ENCODE measurements at regions not wholly inside any gene's neighbourhood (a gene's known extent, or its start where the extent isn't known, plus 50 kb on each side); places are given as distances from the start of the nearest gene placed in this dataset.

- H3K4me3 ChIP-seq: no peak overlapping the region
- no peaks in the 10 kb centered on the region for H3K27me3 ChIP-seq
- H3K27ac ChIP-seq: no peak overlapping the region
- TF ChIP-seq CTCF (IDR thresholded peaks at IDR 0.05): no peak
- DNase-seq (ENCODE audit: low spot score in 2 of 2): no peak
- no peaks in the 10 kb centered on the region for H3K9me3 ChIP-seq
- H3K36me3 ChIP-seq: no peaks in the 10 kb centered on the region
- no peaks in the 10 kb centered on the region for H3K4me1 ChIP-seq
- intact Hi-C loops (cut with DNase I): no loop called here
These were observed 127.3 kb downstream of the BANF2 start for GRCh38 chr20:17827079-17827478.

GRCh38 chr20:17825960-17826843, 126.4 kb downstream of the BANF2 start:
- no peaks in the 10 kb centered on the region for H3K36me3 ChIP-seq
- H3K27me3 ChIP-seq: no peaks in the 10 kb centered on the region
- H3K9me3 ChIP-seq: no peaks in the 10 kb centered on the region
- no peak for TF ChIP-seq CTCF (IDR thresholded peaks at IDR 0.05)
- intact Hi-C loops (cut with DNase I): no loop called here
- H3K4me3 ChIP-seq: no peak overlapping the region
- no peak overlapping the region for H3K27ac ChIP-seq
- no peak for DNase-seq (ENCODE audit: low spot score in 2 of 2)
- no peaks in the 10 kb centered on the region for H3K4me1 ChIP-seq

GRCh38 chr20:17825252-17825959, 125.6 kb downstream of the BANF2 start:
- no peak for DNase-seq (ENCODE audit: low spot score in 2 of 2)
- H3K4me1 ChIP-seq: no peaks in the 10 kb centered on the region
- H3K9me3 ChIP-seq: no peaks in the 10 kb centered on the region
- no peaks in the 10 kb centered on the region for H3K27me3 ChIP-seq
- TF ChIP-seq CTCF (IDR thresholded peaks at IDR 0.05): no peak
- H3K4me3 ChIP-seq: no peak overlapping the region
- no peaks in the 10 kb centered on the region for H3K36me3 ChIP-seq
- H3K27ac ChIP-seq: no peak overlapping the region
- intact Hi-C loops (cut with DNase I): no loop called here

GRCh38 chr20:17824676-17825251, 125.0 kb downstream of the BANF2 start:
- TF ChIP-seq CTCF (IDR thresholded peaks at IDR 0.05): no peak
- Histone ChIP-seq H3K36me3 (no peaks in the 10 kb centered on the region), H3K9me3 (no peaks in the 10 kb centered on the region), H3K27ac (no peak overlapping the region), H3K27me3 (no peaks in the 10 kb centered on the region), H3K4me1 (no peaks in the 10 kb centered on the region), H3K4me3 (no peak overlapping the region)
- DNase-seq (ENCODE audit: low spot score in 2 of 2): no peak
- intact Hi-C loops (cut with DNase I): no loop called here

- Histone ChIP-seq H3K27ac (no peak overlapping the region), H3K27me3 (no peaks in the 10 kb centered on the region), H3K4me3 (no peak overlapping the region), H3K36me3 (no peaks in the 10 kb centered on the region), H3K9me3 (no peaks in the 10 kb centered on the region), H3K4me1 (no peaks in the 10 kb centered on the region)
- TF ChIP-seq CTCF (IDR thresholded peaks at IDR 0.05): no peak
- DNase-seq (ENCODE audit: low spot score in 2 of 2): no peak
- intact Hi-C loops (cut with DNase I): no loop called here
These were observed 123.8 kb downstream of the BANF2 start for GRCh38 chr20:17823409-17824144.

Data from ascending aorta (tissue), 2 donors.